ENCODE measurements at regions not wholly inside any gene's neighbourhood (a gene's known extent, or its start where the extent isn't known, plus 50 kb on each side); places are given as distances from the start of the nearest gene placed in this dataset.

GRCh38 chr7:24227603-24228359, 56.2 kb upstream of the NPY start:
- TF ChIP-seq, protein P1, sequence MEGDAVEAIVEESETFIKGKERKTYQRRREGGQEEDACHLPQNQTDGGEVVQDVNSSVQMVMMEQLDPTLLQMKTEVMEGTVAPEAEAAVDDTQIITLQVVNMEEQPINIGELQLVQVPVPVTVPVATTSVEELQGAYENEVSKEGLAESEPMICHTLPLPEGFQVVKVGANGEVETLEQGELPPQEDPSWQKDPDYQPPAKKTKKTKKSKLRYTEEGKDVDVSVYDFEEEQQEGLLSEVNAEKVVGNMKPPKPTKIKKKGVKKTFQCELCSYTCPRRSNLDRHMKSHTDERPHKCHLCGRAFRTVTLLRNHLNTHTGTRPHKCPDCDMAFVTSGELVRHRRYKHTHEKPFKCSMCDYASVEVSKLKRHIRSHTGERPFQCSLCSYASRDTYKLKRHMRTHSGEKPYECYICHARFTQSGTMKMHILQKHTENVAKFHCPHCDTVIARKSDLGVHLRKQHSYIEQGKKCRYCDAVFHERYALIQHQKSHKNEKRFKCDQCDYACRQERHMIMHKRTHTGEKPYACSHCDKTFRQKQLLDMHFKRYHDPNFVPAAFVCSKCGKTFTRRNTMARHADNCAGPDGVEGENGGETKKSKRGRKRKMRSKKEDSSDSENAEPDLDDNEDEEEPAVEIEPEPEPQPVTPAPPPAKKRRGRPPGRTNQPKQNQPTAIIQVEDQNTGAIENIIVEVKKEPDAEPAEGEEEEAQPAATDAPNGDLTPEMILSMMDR (IDR thresholded peaks at IDR 0.05): no peak
- no peak for TF ChIP-seq POLR2A (IDR thresholded peaks at IDR 0.05)
